CD4-positive, alpha-beta T cell (primary cell): ENCODE measurements at regions not wholly inside any gene's neighbourhood (a gene's known extent, or its start where the extent isn't known, plus 50 kb on each side); places are given as distances from the start of the nearest gene placed in this dataset.

ENCODE experiments used
- ATAC-seq: fragments of 200-7000 bp; cut with Tn5 transposase; one replicate; pipeline ENCODE4 v1.10.0; 2022; ENCODE audit warnings: mild to moderate bottlenecking; ENCODE audit not compliant: poor library complexity
- CTCF ChIA-PET: fragments of 350-600 bp; sonication (Branson Sonifier 250); formaldehyde crosslinking; loops from one replicate; lab custom pipeline; 2021; ENCODE audit warnings: antibody characterized with exemption, inconsistent platforms; lab: Charles Lee
- POLR2A ChIA-PET: fragments of 350-600 bp; sonication (Branson Sonifier 250); formaldehyde crosslinking; loops from one replicate; lab custom pipeline; 2021; ENCODE audit warnings: antibody characterized with exemption, inconsistent platforms; lab: Charles Lee
- DNase-seq, 14 experiments: peaks; one replicate each; pipeline ENCODE4 v3.0.0-alpha.2; 2013 to 2020; ENCODE audit warnings: mixed read lengths in 2 of 14
- H3K27ac ChIP-seq, 2 donors: one replicate each; pipeline versions ENCODE4 v1.5.1 to v1.7.0; 2013; ENCODE audit warnings: low read length in 2 of 2, low read depth in 1 of 2, mild to moderate bottlenecking in 1 of 2
- H3K27me3 ChIP-seq, 2 experiments: 1 replicate in 1 of 2; 2 replicates in 1 of 2; pipeline versions ENCODE4 v1.6.1 to v1.7.0; 2013; ENCODE audit warnings: low read length in 2 of 2, control low read depth in 1 of 2, mild to moderate bottlenecking in 1 of 2, moderate library complexity in 1 of 2; ENCODE audit not compliant: insufficient read depth in 2 of 2, control insufficient read depth in 1 of 2
- H3K36me3 ChIP-seq: one replicate; pipeline ENCODE4 v1.6.1; 2013; ENCODE audit warnings: low read length, control low read depth; ENCODE audit not compliant: insufficient read depth
- H3K4me1 ChIP-seq: one replicate; pipeline ENCODE4 v1.6.1; 2013; ENCODE audit warnings: low read length, control low read depth; ENCODE audit not compliant: insufficient read depth
- H3K4me3 ChIP-seq: one replicate; pipeline ENCODE4 v1.5.1; 2013; ENCODE audit warnings: mild to moderate bottlenecking, low read length, moderate library complexity
- H3K9me3 ChIP-seq, 2 experiments: 1 replicate in 1 of 2; 2 replicates in 1 of 2; pipeline versions ENCODE4 v1.6.1 to v1.7.0; 2013; ENCODE audit warnings: low read length in 2 of 2, mild to moderate bottlenecking in 2 of 2, control low read depth in 1 of 2, moderate library complexity in 1 of 2; ENCODE audit not compliant: control insufficient read depth in 1 of 2, insufficient read depth in 1 of 2
- H3K27ac Mint-ChIP-seq: one replicate; pipeline ENCODE4 v1.8.0; 2020; ENCODE audit warnings: mixed read lengths
- H3K27me3 Mint-ChIP-seq: one replicate; pipeline ENCODE4 v1.8.0; 2021; ENCODE audit warnings: mixed read lengths
- H3K36me3 Mint-ChIP-seq: one replicate; pipeline ENCODE4 v1.8.0; 2021; ENCODE audit warnings: low read depth, mixed read lengths
- H3K4me1 Mint-ChIP-seq: one replicate; pipeline ENCODE4 v1.8.0; 2021; ENCODE audit warnings: low read depth, mixed read lengths
- H3K4me3 Mint-ChIP-seq: one replicate; pipeline ENCODE4 v1.8.0; 2020; ENCODE audit warnings: mild to moderate bottlenecking, mixed read lengths
- H3K9me3 Mint-ChIP-seq: one replicate; pipeline ENCODE4 v1.8.0; 2020; ENCODE audit warnings: mixed read lengths
- intact Hi-C, 2 experiments: fragments of 100-400 bp; cut with DNase I in 1 of 2; cut with micrococcal nuclease in 1 of 2; formaldehyde crosslinking; loops; one replicate each; pipeline versions ENCODE4 v1.15.1 to v1.9.0; 2023 to 2025; cut with DNase I, micrococcal nuclease
- TF ChIP-seq, protein P1 (sequence below): fragments of 200-600 bp; IDR thresholded peaks from one replicate; pipeline ENCODE4 v1.8.0; 2022; ENCODE audit warnings: antibody characterized with exemption, mild to moderate bottlenecking

DNA sequence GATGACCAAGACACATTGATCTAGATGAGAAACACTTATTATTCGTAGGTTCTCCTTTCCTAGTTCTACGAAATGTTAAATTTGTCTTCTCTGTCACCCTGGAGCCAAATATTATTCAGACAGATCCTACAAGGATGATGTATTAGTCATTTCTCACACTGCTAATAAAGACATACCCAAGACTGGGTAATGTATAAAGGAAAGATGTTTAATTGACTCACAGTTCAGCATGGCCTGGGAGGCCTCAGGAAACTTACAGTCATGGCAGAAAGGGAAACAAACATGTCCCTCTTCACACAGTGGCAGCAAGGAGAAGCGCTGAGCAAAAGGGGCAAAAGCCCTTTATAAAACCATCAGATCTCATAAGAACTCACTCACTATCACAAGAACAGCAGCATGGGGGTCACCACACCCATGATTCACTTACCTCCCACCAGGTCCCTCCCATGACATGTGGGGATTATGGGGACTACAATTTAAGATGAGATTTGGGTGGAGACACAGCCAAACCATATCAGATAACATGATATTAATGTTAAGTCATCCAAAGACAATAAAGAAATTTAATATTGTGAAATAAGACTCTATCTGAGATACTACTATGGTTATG lies 1248.8 kb upstream of the SLC10A2 start:
- TF ChIP-seq, protein P1, sequence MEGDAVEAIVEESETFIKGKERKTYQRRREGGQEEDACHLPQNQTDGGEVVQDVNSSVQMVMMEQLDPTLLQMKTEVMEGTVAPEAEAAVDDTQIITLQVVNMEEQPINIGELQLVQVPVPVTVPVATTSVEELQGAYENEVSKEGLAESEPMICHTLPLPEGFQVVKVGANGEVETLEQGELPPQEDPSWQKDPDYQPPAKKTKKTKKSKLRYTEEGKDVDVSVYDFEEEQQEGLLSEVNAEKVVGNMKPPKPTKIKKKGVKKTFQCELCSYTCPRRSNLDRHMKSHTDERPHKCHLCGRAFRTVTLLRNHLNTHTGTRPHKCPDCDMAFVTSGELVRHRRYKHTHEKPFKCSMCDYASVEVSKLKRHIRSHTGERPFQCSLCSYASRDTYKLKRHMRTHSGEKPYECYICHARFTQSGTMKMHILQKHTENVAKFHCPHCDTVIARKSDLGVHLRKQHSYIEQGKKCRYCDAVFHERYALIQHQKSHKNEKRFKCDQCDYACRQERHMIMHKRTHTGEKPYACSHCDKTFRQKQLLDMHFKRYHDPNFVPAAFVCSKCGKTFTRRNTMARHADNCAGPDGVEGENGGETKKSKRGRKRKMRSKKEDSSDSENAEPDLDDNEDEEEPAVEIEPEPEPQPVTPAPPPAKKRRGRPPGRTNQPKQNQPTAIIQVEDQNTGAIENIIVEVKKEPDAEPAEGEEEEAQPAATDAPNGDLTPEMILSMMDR, result no peak
- Histone ChIP-seq H3K4me1 (no peaks in the 10 kb centered on the region), H3K9me3 (peaks cover 0 to 5% of the 10 kb centered on the region in 2 experiments), H3K4me3 (no peak overlapping the region), H3K27me3 (no peaks in the 10 kb centered on the region), H3K36me3 (no peaks in the 10 kb centered on the region), H3K27ac (no peak overlapping the region)
- Mint-ChIP-seq H3K4me3 (no peak overlapping the region), H3K27me3 (no peaks in the 10 kb centered on the region), H3K27ac (no peak overlapping the region), H3K36me3 (no peaks in the 10 kb centered on the region), H3K4me1 (no peaks in the 10 kb centered on the region), H3K9me3 (no peaks in the 10 kb centered on the region)
- ChIA-PET POLR2A (no interaction called here), CTCF (no interaction called here)
- ATAC-seq (no peak), DNase-seq (no peak)
- intact Hi-C loops, result no loop called here

DNA sequence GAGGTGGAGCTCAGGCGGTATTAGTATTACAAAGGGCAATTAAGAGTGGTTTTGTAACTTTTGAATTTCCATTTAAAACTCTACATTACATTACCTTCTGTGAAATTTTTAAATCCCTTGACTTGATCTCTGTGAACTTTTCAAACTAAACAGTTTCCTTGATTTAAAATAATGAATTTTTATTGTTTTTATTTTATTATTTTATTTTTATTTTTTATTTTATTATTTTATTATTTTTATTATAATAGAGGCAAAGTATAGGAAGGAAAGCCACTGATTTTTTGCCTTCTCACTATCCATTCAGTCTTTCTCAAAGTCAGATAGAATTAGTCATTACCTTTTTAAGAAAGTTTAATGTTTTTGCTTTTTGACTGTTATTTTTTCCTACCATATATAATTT lies 1248.1 kb upstream of the SLC10A2 start:
- Mint-ChIP-seq H3K27me3 (no peaks in the 10 kb centered on the region), H3K4me1 (no peaks in the 10 kb centered on the region), H3K27ac (no peak overlapping the region), H3K4me3 (no peak overlapping the region), H3K36me3 (no peaks in the 10 kb centered on the region), H3K9me3 (no peaks in the 10 kb centered on the region)
- Histone ChIP-seq H3K4me3 (no peak overlapping the region), H3K9me3 (no peaks in the 10 kb centered on the region), H3K4me1 (no peaks in the 10 kb centered on the region), H3K27ac (no peak overlapping the region), H3K36me3 (no peaks in the 10 kb centered on the region), H3K27me3 (no peaks in the 10 kb centered on the region)
- DNase-seq (no peak), ATAC-seq (no peak)
- TF ChIP-seq, protein P1, result no peak
- POLR2A ChIA-PET, result no interaction called here
- CTCF ChIA-PET, result no interaction called here
- intact Hi-C loops, result no loop called here

DNA sequence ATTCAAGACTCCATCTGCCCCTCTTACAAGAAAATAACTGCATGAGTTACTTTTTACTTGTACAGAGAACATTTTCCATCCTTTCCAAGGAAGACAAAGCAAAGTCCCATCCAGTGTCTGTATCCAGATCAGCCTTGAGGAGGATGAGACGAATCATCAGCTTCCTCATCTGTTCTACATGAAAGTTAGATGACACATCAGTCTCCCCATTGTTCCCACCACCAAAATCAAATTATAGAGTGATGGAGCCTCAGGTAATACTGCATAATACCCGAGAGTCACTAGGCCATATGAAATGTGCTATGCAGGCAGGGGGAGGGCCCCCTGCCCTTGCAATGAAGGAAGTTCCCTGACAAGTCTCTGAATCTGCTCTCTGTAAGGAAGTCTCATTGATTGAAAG lies 1244.6 kb upstream of the SLC10A2 start:
- ChIA-PET CTCF (no interaction called here), POLR2A (no interaction called here)
- intact Hi-C loops, result no loop called here
- Mint-ChIP-seq H3K4me3 (no peak overlapping the region), H3K36me3 (no peaks in the 10 kb centered on the region), H3K27ac (no peak overlapping the region), H3K4me1 (no peaks in the 10 kb centered on the region), H3K27me3 (no peaks in the 10 kb centered on the region), H3K9me3 (no peaks in the 10 kb centered on the region)
- Histone ChIP-seq H3K9me3 (no peaks in the 10 kb centered on the region), H3K4me1 (no peaks in the 10 kb centered on the region), H3K27ac (no peak overlapping the region), H3K27me3 (no peaks in the 10 kb centered on the region), H3K36me3 (no peaks in the 10 kb centered on the region), H3K4me3 (no peak overlapping the region)
- DNase-seq, result no peak
- no peak for ATAC-seq
- TF ChIP-seq, protein P1, result no peak
